CD4-positive, alpha-beta T cell (primary cell): ENCODE measurements at regions not wholly inside any gene's neighbourhood (a gene's known extent, or its start where the extent isn't known, plus 50 kb on each side); places are given as distances from the start of the nearest gene placed in this dataset.

ENCODE experiments used
- ATAC-seq: fragments of 200-7000 bp; cut with Tn5 transposase; one replicate; pipeline ENCODE4 v1.10.0; 2022; ENCODE audit warnings: mild to moderate bottlenecking; ENCODE audit not compliant: poor library complexity
- CTCF ChIA-PET: fragments of 350-600 bp; sonication (Branson Sonifier 250); formaldehyde crosslinking; loops from one replicate; lab custom pipeline; 2021; ENCODE audit warnings: antibody characterized with exemption, inconsistent platforms; lab: Charles Lee
- POLR2A ChIA-PET: fragments of 350-600 bp; sonication (Branson Sonifier 250); formaldehyde crosslinking; loops from one replicate; lab custom pipeline; 2021; ENCODE audit warnings: antibody characterized with exemption, inconsistent platforms; lab: Charles Lee
- DNase-seq, 14 experiments: peaks; one replicate each; pipeline ENCODE4 v3.0.0-alpha.2; 2013 to 2020; ENCODE audit warnings: mixed read lengths in 2 of 14
- H3K27ac ChIP-seq, 2 donors: one replicate each; pipeline versions ENCODE4 v1.5.1 to v1.7.0; 2013; ENCODE audit warnings: low read length in 2 of 2, low read depth in 1 of 2, mild to moderate bottlenecking in 1 of 2
- H3K27me3 ChIP-seq, 2 experiments: 1 replicate in 1 of 2; 2 replicates in 1 of 2; pipeline versions ENCODE4 v1.6.1 to v1.7.0; 2013; ENCODE audit warnings: low read length in 2 of 2, control low read depth in 1 of 2, mild to moderate bottlenecking in 1 of 2, moderate library complexity in 1 of 2; ENCODE audit not compliant: insufficient read depth in 2 of 2, control insufficient read depth in 1 of 2
- H3K36me3 ChIP-seq: one replicate; pipeline ENCODE4 v1.6.1; 2013; ENCODE audit warnings: low read length, control low read depth; ENCODE audit not compliant: insufficient read depth
- H3K4me1 ChIP-seq: one replicate; pipeline ENCODE4 v1.6.1; 2013; ENCODE audit warnings: low read length, control low read depth; ENCODE audit not compliant: insufficient read depth
- H3K4me3 ChIP-seq: one replicate; pipeline ENCODE4 v1.5.1; 2013; ENCODE audit warnings: mild to moderate bottlenecking, low read length, moderate library complexity
- H3K9me3 ChIP-seq, 2 experiments: 1 replicate in 1 of 2; 2 replicates in 1 of 2; pipeline versions ENCODE4 v1.6.1 to v1.7.0; 2013; ENCODE audit warnings: low read length in 2 of 2, mild to moderate bottlenecking in 2 of 2, control low read depth in 1 of 2, moderate library complexity in 1 of 2; ENCODE audit not compliant: control insufficient read depth in 1 of 2, insufficient read depth in 1 of 2
- H3K27ac Mint-ChIP-seq: one replicate; pipeline ENCODE4 v1.8.0; 2020; ENCODE audit warnings: mixed read lengths
- H3K27me3 Mint-ChIP-seq: one replicate; pipeline ENCODE4 v1.8.0; 2021; ENCODE audit warnings: mixed read lengths
- H3K36me3 Mint-ChIP-seq: one replicate; pipeline ENCODE4 v1.8.0; 2021; ENCODE audit warnings: low read depth, mixed read lengths
- H3K4me1 Mint-ChIP-seq: one replicate; pipeline ENCODE4 v1.8.0; 2021; ENCODE audit warnings: low read depth, mixed read lengths
- H3K4me3 Mint-ChIP-seq: one replicate; pipeline ENCODE4 v1.8.0; 2020; ENCODE audit warnings: mild to moderate bottlenecking, mixed read lengths
- H3K9me3 Mint-ChIP-seq: one replicate; pipeline ENCODE4 v1.8.0; 2020; ENCODE audit warnings: mixed read lengths
- CTCF ChIP-seq: fragments of 200-600 bp; IDR thresholded peaks from one replicate; pipeline ENCODE4 v1.8.0; 2022; ENCODE audit warnings: antibody characterized with exemption, mild to moderate bottlenecking
- intact Hi-C, 2 experiments: fragments of 100-400 bp; cut with DNase I in 1 of 2; cut with micrococcal nuclease in 1 of 2; formaldehyde crosslinking; loops; one replicate each; pipeline versions ENCODE4 v1.15.1 to v1.9.0; 2023 to 2025; cut with DNase I, micrococcal nuclease

- H3K9me3 ChIP-seq = no peaks in the 10 kb centered on the region
- H3K27ac Mint-ChIP-seq = no peak overlapping the region
- no peaks in the 10 kb centered on the region for H3K4me1 ChIP-seq
- DNase-seq = no peak
- ATAC-seq = no peak
- H3K36me3 Mint-ChIP-seq = no peaks in the 10 kb centered on the region
- no peaks in the 10 kb centered on the region for H3K27me3 ChIP-seq
- no peak overlapping the region for H3K4me3 ChIP-seq
- H3K4me1 Mint-ChIP-seq = no peaks in the 10 kb centered on the region
- POLR2A ChIA-PET = no interaction called here
- no peak overlapping the region for H3K4me3 Mint-ChIP-seq
- CTCF ChIA-PET = no interaction called here
- H3K27me3 Mint-ChIP-seq = no peaks in the 10 kb centered on the region
- intact Hi-C loops = no loop called here
- TF ChIP-seq CTCF = no peak
- no peaks in the 10 kb centered on the region for H3K36me3 ChIP-seq
- no peaks in the 10 kb centered on the region for H3K9me3 Mint-ChIP-seq
- H3K27ac ChIP-seq = no peak overlapping the region
Measured at GRCh38 chr6:137775720-137776119, 91.3 kb upstream of the TNFAIP3 start.

GRCh38 chr6:137776256-137776655 is 90.8 kb upstream of the TNFAIP3 start:
- DNase-seq (no peak), ATAC-seq (no peak)
- H3K27ac ChIP-seq = no peak overlapping the region
- no peak overlapping the region for H3K4me3 ChIP-seq
- no peaks in the 10 kb centered on the region for H3K9me3 Mint-ChIP-seq
- H3K4me3 Mint-ChIP-seq = no peak overlapping the region
- no peaks in the 10 kb centered on the region for H3K36me3 Mint-ChIP-seq
- H3K36me3 ChIP-seq = no peaks in the 10 kb centered on the region
- TF ChIP-seq CTCF = no peak
- H3K4me1 ChIP-seq = no peaks in the 10 kb centered on the region
- no peaks in the 10 kb centered on the region for H3K27me3 Mint-ChIP-seq
- H3K27ac Mint-ChIP-seq = no peak overlapping the region
- no peaks in the 10 kb centered on the region for H3K9me3 ChIP-seq
- CTCF ChIA-PET = no interaction called here
- POLR2A ChIA-PET = no interaction called here
- no peaks in the 10 kb centered on the region for H3K27me3 ChIP-seq
- intact Hi-C loops = no loop called here
- H3K4me1 Mint-ChIP-seq = no peaks in the 10 kb centered on the region

GRCh38 chr6:137776786-137777686 is 90.0 kb upstream of the TNFAIP3 start:
- DNase-seq (no peak), ATAC-seq (no peak)
- H3K4me1 Mint-ChIP-seq = no peaks in the 10 kb centered on the region
- no peak for TF ChIP-seq CTCF
- no peaks in the 10 kb centered on the region for H3K9me3 ChIP-seq
- no peak overlapping the region for H3K27ac ChIP-seq
- no peaks in the 10 kb centered on the region for H3K27me3 Mint-ChIP-seq
- CTCF ChIA-PET = interaction anchor here (0.8 to 1.2 kb wide), 2 partner anchors 20 to 23 kb away, joined by 3 to 5 read pairs; no protein-coding TSS in a partner anchor
- H3K4me3 ChIP-seq = no peak overlapping the region
- POLR2A ChIA-PET = no interaction called here
- H3K36me3 Mint-ChIP-seq = no peaks in the 10 kb centered on the region
- H3K9me3 Mint-ChIP-seq = no peaks in the 10 kb centered on the region
- H3K4me1 ChIP-seq = no peaks in the 10 kb centered on the region
- no peak overlapping the region for H3K4me3 Mint-ChIP-seq
- H3K36me3 ChIP-seq = no peaks in the 10 kb centered on the region
- no peak overlapping the region for H3K27ac Mint-ChIP-seq
- no peaks in the 10 kb centered on the region for H3K27me3 ChIP-seq
- intact Hi-C loops = no loop called here
